GM12878 (cell line): ENCODE measurements at regions not wholly inside any gene's neighbourhood (a gene's known extent, or its start where the extent isn't known, plus 50 kb on each side); places are given as distances from the start of the nearest gene placed in this dataset.

Source experiments
- BHLHE40 ChIP-seq, 2 experiments: fragments of 450-650 bp in 1 of 2; IDR thresholded peaks; 2 replicates each; pipeline ENCODE4 v1.6.1; 2011 to 2017; ENCODE audit warnings: low read depth in 2 of 2, borderline replicate concordance in 1 of 2, improper control_type of control experiment in 1 of 2, low read length in 1 of 2, mild to moderate bottlenecking in 1 of 2
- STAT3 ChIP-seq: IDR thresholded peaks from 2 replicates; pipeline ENCODE4 v1.6.1; 2011; ENCODE audit warnings: low read depth, low read length, improper control_type of control experiment
- TCF12 ChIP-seq: IDR thresholded peaks from 2 replicates; pipeline ENCODE4 v1.6.1; 2011; ENCODE audit warnings: low read depth, mild to moderate bottlenecking, low read length
- YY1 ChIP-seq: IDR thresholded peaks from 2 replicates; pipeline ENCODE4 v1.6.1; 2011; ENCODE audit warnings: low read depth, mild to moderate bottlenecking, low read length
- ZNF384 ChIP-seq: IDR thresholded peaks from 2 replicates; pipeline ENCODE4 v1.6.1; 2012; ENCODE audit warnings: low read depth, mild to moderate bottlenecking, low read length, improper control_type of control experiment, borderline replicate concordance
- TF ChIP-seq, protein P1 (sequence below), 3 experiments: IDR thresholded peaks in 2 of 3; conservative IDR thresholded peaks in 1 of 3; 2 replicates each; pipeline ENCODE4 v1.5.1; 2011; ENCODE audit warnings: low read depth in 3 of 3, low read length in 3 of 3, mild to moderate bottlenecking in 3 of 3, control low read depth in 2 of 3, moderate library complexity in 2 of 3, inconsistent platforms in 1 of 3, mixed read lengths in 1 of 3; ENCODE audit not compliant: control insufficient read depth in 2 of 3, insufficient read depth in 1 of 3; ENCODE audit errors: extremely low read depth in 1 of 3
- TF ChIP-seq, protein P2 (sequence below): IDR thresholded peaks from 2 replicates; pipeline ENCODE4 v1.6.1; 2011; ENCODE audit warnings: low read depth, low read length, improper control_type of control experiment, borderline replicate concordance

DNA sequence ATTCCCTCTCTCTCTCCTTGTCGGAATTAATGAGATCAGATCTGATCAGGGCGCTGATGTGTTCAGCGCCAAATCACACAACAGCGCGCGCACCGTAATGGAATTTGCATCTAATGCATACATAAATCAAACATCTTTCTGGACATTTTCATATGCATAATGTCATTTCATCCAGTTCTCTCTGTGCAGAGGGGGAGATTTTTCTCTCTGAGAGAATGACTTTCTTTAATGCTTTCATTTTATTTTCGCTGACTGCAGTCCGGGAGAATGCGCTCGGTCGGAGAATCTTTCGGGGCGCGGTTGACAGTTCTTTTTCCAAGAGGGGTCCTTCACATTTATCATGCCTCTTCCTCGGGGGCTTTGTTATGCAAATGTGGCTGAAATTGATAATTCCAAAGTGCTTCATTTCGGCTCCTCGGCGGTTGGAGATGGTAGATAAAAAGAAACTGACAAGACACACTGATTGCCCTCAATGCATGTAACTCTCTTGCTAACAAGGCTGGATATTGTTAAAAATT lies 615.9 kb downstream of the VRK1 start:
- TF ChIP-seq STAT3 = no peak
- TF ChIP-seq BHLHE40 (IDR thresholded peaks at IDR 0.05; ENCODE audit: borderline replicate concordance in 1 of 2, low read depth in 2 of 2, low read length in 1 of 2) = no peak
- TF ChIP-seq, protein P1, sequence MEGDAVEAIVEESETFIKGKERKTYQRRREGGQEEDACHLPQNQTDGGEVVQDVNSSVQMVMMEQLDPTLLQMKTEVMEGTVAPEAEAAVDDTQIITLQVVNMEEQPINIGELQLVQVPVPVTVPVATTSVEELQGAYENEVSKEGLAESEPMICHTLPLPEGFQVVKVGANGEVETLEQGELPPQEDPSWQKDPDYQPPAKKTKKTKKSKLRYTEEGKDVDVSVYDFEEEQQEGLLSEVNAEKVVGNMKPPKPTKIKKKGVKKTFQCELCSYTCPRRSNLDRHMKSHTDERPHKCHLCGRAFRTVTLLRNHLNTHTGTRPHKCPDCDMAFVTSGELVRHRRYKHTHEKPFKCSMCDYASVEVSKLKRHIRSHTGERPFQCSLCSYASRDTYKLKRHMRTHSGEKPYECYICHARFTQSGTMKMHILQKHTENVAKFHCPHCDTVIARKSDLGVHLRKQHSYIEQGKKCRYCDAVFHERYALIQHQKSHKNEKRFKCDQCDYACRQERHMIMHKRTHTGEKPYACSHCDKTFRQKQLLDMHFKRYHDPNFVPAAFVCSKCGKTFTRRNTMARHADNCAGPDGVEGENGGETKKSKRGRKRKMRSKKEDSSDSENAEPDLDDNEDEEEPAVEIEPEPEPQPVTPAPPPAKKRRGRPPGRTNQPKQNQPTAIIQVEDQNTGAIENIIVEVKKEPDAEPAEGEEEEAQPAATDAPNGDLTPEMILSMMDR (IDR thresholded peaks at IDR 0.05 in 2 of 3, conservative IDR thresholded peaks at IDR 0.05 in 1 of 3; ENCODE audit: control insufficient read depth in 2 of 3, extremely low read depth in 1 of 3, insufficient read depth in 1 of 3, low read depth in 3 of 3, low read length in 3 of 3) = no peak
- TF ChIP-seq ZNF384 = no peak
- no peak for TF ChIP-seq YY1
- TF ChIP-seq, protein P2, sequence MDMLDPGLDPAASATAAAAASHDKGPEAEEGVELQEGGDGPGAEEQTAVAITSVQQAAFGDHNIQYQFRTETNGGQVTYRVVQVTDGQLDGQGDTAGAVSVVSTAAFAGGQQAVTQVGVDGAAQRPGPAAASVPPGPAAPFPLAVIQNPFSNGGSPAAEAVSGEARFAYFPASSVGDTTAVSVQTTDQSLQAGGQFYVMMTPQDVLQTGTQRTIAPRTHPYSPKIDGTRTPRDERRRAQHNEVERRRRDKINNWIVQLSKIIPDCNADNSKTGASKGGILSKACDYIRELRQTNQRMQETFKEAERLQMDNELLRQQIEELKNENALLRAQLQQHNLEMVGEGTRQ = no peak
- TF ChIP-seq TCF12 = no peak
